GM23248 (cell line): ENCODE measurements at regions not wholly inside any gene's neighbourhood (a gene's known extent, or its start where the extent isn't known, plus 50 kb on each side); places are given as distances from the start of the nearest gene placed in this dataset.

Experiments used
- DNase-seq: peaks from one replicate; pipeline ENCODE4 v3.0.0-alpha.2; 2015
- H2AFZ ChIP-seq: fragments of 200-600 bp; sonication (generic); 2 replicates; pipeline ENCODE4 v1.6.1; 2016; ENCODE audit warnings: antibody characterized with exemption
- H3F3A ChIP-seq: fragments of 200-600 bp; sonication (generic); 2 replicates; pipeline ENCODE4 v1.6.1; 2016; ENCODE audit warnings: mild to moderate bottlenecking, antibody characterized with exemption, mixed run types; ENCODE audit not compliant: insufficient read depth
- H3K27ac ChIP-seq: fragments of 200-600 bp; sonication (generic); 2 replicates; pipeline ENCODE4 v1.5.1; 2016; ENCODE audit warnings: mild to moderate bottlenecking
- H3K27me3 ChIP-seq: fragments of 200-600 bp; sonication (generic); replicated peaks from 2 replicates; pipeline ENCODE4 v1.6.1; 2016; ENCODE audit warnings: mild to moderate bottlenecking; ENCODE audit not compliant: insufficient read depth
- H3K36me3 ChIP-seq: fragments of 200-600 bp; sonication (generic); 2 replicates; pipeline ENCODE4 v1.6.1; 2016; ENCODE audit warnings: low read depth, mild to moderate bottlenecking
- H3K4me1 ChIP-seq: fragments of 200-600 bp; sonication (generic); 2 replicates; pipeline ENCODE4 v1.6.1; 2016; ENCODE audit warnings: mild to moderate bottlenecking; ENCODE audit not compliant: insufficient read depth
- H3K4me2 ChIP-seq: fragments of 200-600 bp; sonication (generic); one replicate; pipeline ENCODE4 v1.6.1; 2016; ENCODE audit warnings: mild to moderate bottlenecking; ENCODE audit not compliant: unreplicated experiment
- H3K4me3 ChIP-seq: fragments of 200-600 bp; sonication (generic); 2 replicates; pipeline ENCODE4 v1.5.1; 2016; ENCODE audit warnings: mild to moderate bottlenecking
- H3K79me2 ChIP-seq: fragments of 200-600 bp; sonication (generic); 2 replicates; pipeline ENCODE4 v1.6.1; 2016; ENCODE audit warnings: mild to moderate bottlenecking; ENCODE audit not compliant: insufficient read depth
- H3K9ac ChIP-seq: fragments of 200-600 bp; sonication (generic); 2 replicates; pipeline ENCODE4 v1.6.1; 2016; ENCODE audit warnings: mild to moderate bottlenecking
- H3K9me2 ChIP-seq: fragments of 200-600 bp; sonication (generic); 2 replicates; pipeline ENCODE4 v1.6.1; 2016; ENCODE audit warnings: mixed run types, mild to moderate bottlenecking, moderate library complexity; ENCODE audit not compliant: insufficient read depth
- H3K9me3 ChIP-seq: fragments of 200-600 bp; sonication (generic); one replicate; pipeline ENCODE4 v1.6.1; 2017; ENCODE audit warnings: low read depth
- H4K20me1 ChIP-seq: fragments of 200-600 bp; sonication (generic); 2 replicates; pipeline ENCODE4 v1.6.0; 2016; ENCODE audit not compliant: insufficient read depth
- EZH2 ChIP-seq: fragments of 200-600 bp; sonication (generic); IDR thresholded peaks from 2 replicates; pipeline ENCODE4 v1.6.1; 2018; ENCODE audit warnings: antibody characterized with exemption, mild to moderate bottlenecking; ENCODE audit not compliant: insufficient read depth, poor library complexity, severe bottlenecking
- EZH2phosphoT487 ChIP-seq: fragments of 200-600 bp; sonication (generic); IDR thresholded peaks from 2 replicates; pipeline ENCODE4 v1.6.1; 2018; ENCODE audit warnings: antibody characterized with exemption, moderate library complexity, mild to moderate bottlenecking, low read depth; ENCODE audit not compliant: insufficient read depth
- WGBS, 2 experiments: methylation state at CpG; one replicate each; pipeline ENCODE4 v1.1.6; 2015 to 2017; ENCODE audit warnings: low lambda C conversion rate in 2 of 2, low coverage in 1 of 2; ENCODE audit errors: missing lambda C conversion rate in 2 of 2; 5-methylcytosine and 5-hydroxymethylcytosine counted together
- in situ Hi-C: fragments of 300-500 bp; cut with MboI; formaldehyde crosslinking; loops from 2 replicates; pipeline ENCODE4 v1.15.0; 2020

GRCh38 chr4:117610706-117611308 lies 423.5 kb upstream of the NDST3 start:
- H3K9me3 ChIP-seq: no peaks in the 10 kb centered on the region
- H3K4me1 ChIP-seq: no peaks in the 10 kb centered on the region
- H4K20me1 ChIP-seq: no peaks in the 10 kb centered on the region
- WGBS, 2 experiments: 0 to 8% methylated on average over 1 of the region's 1 CpG
- H3K36me3 ChIP-seq: no peaks in the 10 kb centered on the region
- no peak overlapping the region for H3K9ac ChIP-seq
- no peak for TF ChIP-seq EZH2
- TF ChIP-seq EZH2phosphoT487: no peak
- no peak for DNase-seq
- H3K4me2 ChIP-seq: no peak overlapping the region
- no peak overlapping the region for H3K4me3 ChIP-seq
- H3F3A ChIP-seq: no peaks in the 10 kb centered on the region
- H3K79me2 ChIP-seq: no peaks in the 10 kb centered on the region
- in situ Hi-C loops: no loop called here
- H2AFZ ChIP-seq: no peak overlapping the region
- H3K27me3 ChIP-seq: no peaks in the 10 kb centered on the region
- H3K27ac ChIP-seq: no peak overlapping the region
- H3K9me2 ChIP-seq: no peaks in the 10 kb centered on the region

- Histone ChIP-seq H4K20me1 (no peaks in the 10 kb centered on the region), H3K4me1 (no peaks in the 10 kb centered on the region), H3K79me2 (no peaks in the 10 kb centered on the region), H3K27ac (no peak overlapping the region), H3K4me2 (no peak overlapping the region), H3K4me3 (no peak overlapping the region), H3K9me3 (no peaks in the 10 kb centered on the region), H3K27me3 (no peaks in the 10 kb centered on the region), H2AFZ (no peak overlapping the region), H3K9me2 (no peaks in the 10 kb centered on the region), H3F3A (no peaks in the 10 kb centered on the region), H3K36me3 (no peaks in the 10 kb centered on the region), H3K9ac (no peak overlapping the region)
- DNase-seq: no peak
- in situ Hi-C loops: no loop called here
- 32 to 44% methylated on average over 4 of the region's 4 CpGs for WGBS, 2 experiments
- TF ChIP-seq EZH2 (no peak), EZH2phosphoT487 (no peak)
Observed at GRCh38 chr4:117621673-117622072, 412.6 kb upstream of the NDST3 start.

GRCh38 chr4:117623326-117623725 lies 411.0 kb upstream of the NDST3 start:
- Histone ChIP-seq H3K9me2 (no peaks in the 10 kb centered on the region), H3K27me3 (no peaks in the 10 kb centered on the region), H3K9ac (no peak overlapping the region), H3F3A (no peaks in the 10 kb centered on the region), H3K79me2 (no peaks in the 10 kb centered on the region), H3K27ac (no peak overlapping the region), H3K4me2 (no peak overlapping the region), H4K20me1 (no peaks in the 10 kb centered on the region), H3K9me3 (no peaks in the 10 kb centered on the region), H3K36me3 (no peaks in the 10 kb centered on the region), H3K4me3 (no peak overlapping the region), H2AFZ (no peak overlapping the region), H3K4me1 (no peaks in the 10 kb centered on the region)
- WGBS, 2 experiments: 0% methylated on average over 1 of the region's 1 CpG
- TF ChIP-seq EZH2phosphoT487: no peak
- TF ChIP-seq EZH2: no peak
- in situ Hi-C loops: no loop called here
- DNase-seq: no peak

- no peak overlapping the region for H3K4me3 ChIP-seq
- no peaks in the 10 kb centered on the region for H4K20me1 ChIP-seq
- DNase-seq: no peak
- no peak overlapping the region for H3K27ac ChIP-seq
- no peak for TF ChIP-seq EZH2
- no peak for TF ChIP-seq EZH2phosphoT487
- in situ Hi-C loops: no loop called here
- no peaks in the 10 kb centered on the region for H3F3A ChIP-seq
- no peaks in the 10 kb centered on the region for H3K9me3 ChIP-seq
- WGBS, 2 experiments: 3 to 8% methylated on average over 4 of the region's 4 CpGs
- no peaks in the 10 kb centered on the region for H3K36me3 ChIP-seq
- no peak overlapping the region for H3K9ac ChIP-seq
- no peak overlapping the region for H3K4me2 ChIP-seq
- no peaks in the 10 kb centered on the region for H3K27me3 ChIP-seq
- no peaks in the 10 kb centered on the region for H3K79me2 ChIP-seq
- no peak overlapping the region for H2AFZ ChIP-seq
- H3K4me1 ChIP-seq: no peaks in the 10 kb centered on the region
- no peaks in the 10 kb centered on the region for H3K9me2 ChIP-seq
Observed at GRCh38 chr4:117626664-117627063, 407.6 kb upstream of the NDST3 start.

GRCh38 chr4:117634716-117635115 lies 399.6 kb upstream of the NDST3 start:
- no peaks in the 10 kb centered on the region for H3K79me2 ChIP-seq
- H3K9me3 ChIP-seq: no peaks in the 10 kb centered on the region
- H3K4me2 ChIP-seq: no peak overlapping the region
- no peak overlapping the region for H3K4me3 ChIP-seq
- H4K20me1 ChIP-seq: no peaks in the 10 kb centered on the region
- WGBS, 2 experiments: 5 to 8% methylated on average over 1 of the region's 1 CpG
- no peak for TF ChIP-seq EZH2
- TF ChIP-seq EZH2phosphoT487: no peak
- no peaks in the 10 kb centered on the region for H3K36me3 ChIP-seq
- no peaks in the 10 kb centered on the region for H3K9me2 ChIP-seq
- in situ Hi-C loops: no loop called here
- no peaks in the 10 kb centered on the region for H3K4me1 ChIP-seq
- no peak overlapping the region for H3K27ac ChIP-seq
- DNase-seq: no peak
- no peaks in the 10 kb centered on the region for H3K27me3 ChIP-seq
- H2AFZ ChIP-seq: no peak overlapping the region
- H3K9ac ChIP-seq: no peak overlapping the region
- H3F3A ChIP-seq: no peaks in the 10 kb centered on the region
